Left ventricle myocardium inferior (tissue), 1 donor: ENCODE measurements at regions not wholly inside any gene's neighbourhood (a gene's known extent, or its start where the extent isn't known, plus 50 kb on each side); places are given as distances from the start of the nearest gene placed in this dataset.

Source experiments
- DNase-seq: peaks from one replicate; pipeline ENCODE4 v3.0.0-alpha.2; 2020
- H3K27ac ChIP-seq: fragments of 200-600 bp; replicated peaks from 2 replicates; pipeline ENCODE4 v1.8.0; 2021
- H3K27me3 ChIP-seq: fragments of 200-600 bp; 2 replicates; pipeline ENCODE4 v1.8.0; 2021; ENCODE audit warnings: low read depth
- H3K36me3 ChIP-seq: fragments of 200-600 bp; 2 replicates; pipeline ENCODE4 v1.8.0; 2021
- H3K4me1 ChIP-seq: fragments of 200-600 bp; 2 replicates; pipeline ENCODE4 v1.8.0; 2021
- H3K4me3 ChIP-seq: fragments of 200-600 bp; 2 replicates; pipeline ENCODE4 v1.8.0; 2021; ENCODE audit warnings: mild to moderate bottlenecking, moderate library complexity
- H3K9me3 ChIP-seq: fragments of 200-600 bp; replicated peaks from 2 replicates; pipeline ENCODE4 v1.8.0; 2021
- intact Hi-C: fragments of 100-400 bp; cut with micrococcal nuclease; formaldehyde crosslinking; loops from one replicate; pipeline ENCODE4 v1.11.0; 2022
- TF ChIP-seq, protein P1 (sequence below): fragments of 200-600 bp; IDR thresholded peaks from 2 replicates; pipeline ENCODE4 v1.8.0; 2021; ENCODE audit warnings: antibody characterized with exemption, mild to moderate bottlenecking, borderline replicate concordance
- donor health status: DM: no; HTN: yes; CAD: no; lungs with severe emphysema.

DNA sequence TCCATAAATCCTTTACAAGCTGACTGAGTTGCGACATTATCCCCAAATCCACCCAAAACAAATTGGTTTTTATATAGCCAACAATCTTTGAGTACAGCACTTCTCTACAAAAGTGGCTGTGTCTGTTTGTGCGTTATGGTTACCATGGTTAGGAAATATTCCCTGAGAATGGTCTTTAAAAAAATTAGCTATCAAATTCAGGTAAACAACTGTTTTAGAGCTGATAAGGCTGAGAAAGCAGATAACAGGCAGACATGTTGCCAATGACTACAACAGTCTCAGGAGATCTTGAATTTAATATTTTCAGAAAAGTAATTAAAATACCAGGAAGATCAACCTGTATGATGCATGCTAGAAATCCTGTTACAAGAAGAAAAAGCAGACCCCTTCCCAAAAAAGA, 248.0 kb downstream of the RASSF9 start:
- H3K27ac ChIP-seq: no peak overlapping the region
- no peak overlapping the region for H3K4me3 ChIP-seq
- H3K4me1 ChIP-seq: no peaks in the 10 kb centered on the region
- TF ChIP-seq, protein P1, sequence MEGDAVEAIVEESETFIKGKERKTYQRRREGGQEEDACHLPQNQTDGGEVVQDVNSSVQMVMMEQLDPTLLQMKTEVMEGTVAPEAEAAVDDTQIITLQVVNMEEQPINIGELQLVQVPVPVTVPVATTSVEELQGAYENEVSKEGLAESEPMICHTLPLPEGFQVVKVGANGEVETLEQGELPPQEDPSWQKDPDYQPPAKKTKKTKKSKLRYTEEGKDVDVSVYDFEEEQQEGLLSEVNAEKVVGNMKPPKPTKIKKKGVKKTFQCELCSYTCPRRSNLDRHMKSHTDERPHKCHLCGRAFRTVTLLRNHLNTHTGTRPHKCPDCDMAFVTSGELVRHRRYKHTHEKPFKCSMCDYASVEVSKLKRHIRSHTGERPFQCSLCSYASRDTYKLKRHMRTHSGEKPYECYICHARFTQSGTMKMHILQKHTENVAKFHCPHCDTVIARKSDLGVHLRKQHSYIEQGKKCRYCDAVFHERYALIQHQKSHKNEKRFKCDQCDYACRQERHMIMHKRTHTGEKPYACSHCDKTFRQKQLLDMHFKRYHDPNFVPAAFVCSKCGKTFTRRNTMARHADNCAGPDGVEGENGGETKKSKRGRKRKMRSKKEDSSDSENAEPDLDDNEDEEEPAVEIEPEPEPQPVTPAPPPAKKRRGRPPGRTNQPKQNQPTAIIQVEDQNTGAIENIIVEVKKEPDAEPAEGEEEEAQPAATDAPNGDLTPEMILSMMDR: no peak
- no peaks in the 10 kb centered on the region for H3K27me3 ChIP-seq
- intact Hi-C loops: no loop called here
- peaks cover 8% of the 10 kb centered on the region for H3K9me3 ChIP-seq
- DNase-seq: no peak
- no peaks in the 10 kb centered on the region for H3K36me3 ChIP-seq

DNA sequence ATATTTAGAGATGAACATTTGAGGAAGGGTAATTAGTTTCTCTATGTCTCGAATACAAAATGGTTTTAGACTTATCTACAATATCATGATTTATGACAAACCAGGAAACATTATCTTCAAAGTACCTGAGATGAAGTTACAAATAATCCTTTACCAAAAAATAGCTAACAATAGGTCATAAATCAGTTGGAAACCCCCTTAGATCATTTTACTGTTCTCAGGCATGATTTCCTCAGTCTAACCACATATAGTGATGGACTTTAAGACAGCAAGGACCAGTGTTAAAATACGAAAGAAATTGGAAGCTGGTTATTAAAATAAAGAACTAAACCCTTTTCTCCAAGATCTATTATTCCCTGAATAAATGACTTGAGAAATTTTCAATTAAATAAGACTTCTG, 235.4 kb downstream of the RASSF9 start:
- no peaks in the 10 kb centered on the region for H3K4me1 ChIP-seq
- no peak overlapping the region for H3K4me3 ChIP-seq
- TF ChIP-seq, protein P1: no peak
- H3K27me3 ChIP-seq: no peaks in the 10 kb centered on the region
- no peak overlapping the region for H3K27ac ChIP-seq
- H3K36me3 ChIP-seq: no peaks in the 10 kb centered on the region
- intact Hi-C loops: no loop called here
- peaks cover 7% of the 10 kb centered on the region for H3K9me3 ChIP-seq
- no peak for DNase-seq

DNA sequence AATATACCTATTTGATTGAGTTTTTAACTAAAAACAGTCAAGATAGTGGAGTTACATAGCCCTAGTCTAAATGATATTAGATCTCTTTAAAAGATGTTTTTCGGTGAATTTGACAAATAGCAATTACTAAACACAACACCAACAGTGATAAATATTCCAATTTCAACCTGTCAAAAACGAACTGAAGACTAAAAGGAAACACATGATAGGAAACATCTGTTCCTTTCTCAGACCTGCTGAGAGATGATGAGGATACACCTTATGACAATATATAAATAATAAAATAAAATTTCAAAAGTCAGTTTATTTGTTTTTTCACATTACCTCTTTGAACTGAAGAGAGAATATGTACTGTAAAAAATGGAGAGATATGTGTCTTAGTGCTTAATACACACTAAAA, 232.7 kb downstream of the RASSF9 start:
- intact Hi-C loops: no loop called here
- Histone ChIP-seq H3K4me3 (no peak overlapping the region), H3K27me3 (no peaks in the 10 kb centered on the region), H3K4me1 (no peaks in the 10 kb centered on the region), H3K27ac (no peak overlapping the region), H3K36me3 (no peaks in the 10 kb centered on the region), H3K9me3 (no peaks in the 10 kb centered on the region)
- TF ChIP-seq, protein P1: no peak
- no peak for DNase-seq

DNA sequence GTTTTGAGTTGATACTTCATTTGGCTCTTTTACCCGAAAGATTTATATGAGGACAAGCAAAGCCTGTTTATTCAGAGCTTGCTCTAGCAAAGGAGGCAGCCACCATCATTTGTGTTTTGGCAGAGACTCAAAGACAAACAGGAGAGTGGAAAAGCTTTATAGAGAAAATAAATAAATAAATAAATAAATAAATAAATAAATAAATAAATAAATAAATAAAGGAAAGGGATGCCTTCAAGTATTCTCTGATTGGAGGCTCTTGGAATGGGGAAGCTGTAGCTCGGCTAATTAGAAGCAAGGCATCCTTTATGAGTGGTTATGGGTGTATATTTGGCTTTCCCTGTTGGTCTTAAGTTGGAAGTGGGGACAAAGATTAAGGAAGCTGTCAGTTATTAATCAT, 229.8 kb downstream of the RASSF9 start:
- intact Hi-C loops: no loop called here
- no peak overlapping the region for H3K4me3 ChIP-seq
- TF ChIP-seq, protein P1: no peak
- H3K27me3 ChIP-seq: no peaks in the 10 kb centered on the region
- H3K9me3 ChIP-seq: no peaks in the 10 kb centered on the region
- no peak for DNase-seq
- H3K4me1 ChIP-seq: no peaks in the 10 kb centered on the region
- H3K36me3 ChIP-seq: no peaks in the 10 kb centered on the region
- no peak overlapping the region for H3K27ac ChIP-seq

DNA sequence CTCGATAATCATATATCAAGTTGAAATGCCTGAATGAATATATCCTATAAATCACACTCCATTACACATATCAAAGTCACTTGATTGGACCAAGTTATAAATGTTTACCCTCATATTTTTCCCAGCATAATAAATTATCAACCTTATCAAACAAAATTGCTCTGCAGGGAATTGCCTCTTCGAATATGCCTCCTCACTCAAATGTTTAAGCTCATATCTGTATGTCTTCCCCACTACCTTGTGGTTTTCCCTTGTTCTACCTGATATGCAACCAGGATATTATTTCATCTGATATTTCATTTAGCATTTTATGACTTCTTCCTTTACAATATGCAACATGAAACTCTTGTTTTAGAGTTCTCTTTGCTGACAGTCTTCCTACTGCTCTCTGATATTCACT, 226.4 kb downstream of the RASSF9 start:
- Histone ChIP-seq H3K4me1 (no peaks in the 10 kb centered on the region), H3K27me3 (no peaks in the 10 kb centered on the region), H3K27ac (no peak overlapping the region), H3K4me3 (no peak overlapping the region), H3K9me3 (peaks cover 9% of the 10 kb centered on the region), H3K36me3 (no peaks in the 10 kb centered on the region)
- TF ChIP-seq, protein P1: no peak
- intact Hi-C loops: no loop called here
- DNase-seq: no peak

DNA sequence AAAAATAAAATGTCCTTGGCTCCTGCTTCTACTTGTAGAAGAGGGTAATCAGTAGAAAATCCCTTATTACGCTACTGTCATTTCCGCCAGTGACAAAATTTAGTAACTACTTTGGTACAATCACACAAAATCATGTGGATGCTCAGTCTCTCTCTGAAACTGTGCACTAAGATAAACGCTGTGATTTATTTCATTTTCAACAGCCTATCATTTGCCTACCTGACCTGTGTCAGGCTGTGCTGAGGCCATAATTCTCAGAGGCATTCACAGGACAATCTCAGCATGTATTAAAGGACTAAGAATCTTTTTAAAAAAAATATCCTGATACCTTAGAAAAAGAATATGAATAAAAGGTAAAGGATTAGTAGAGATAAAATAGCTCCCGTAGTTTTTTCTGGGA, 226.0 kb downstream of the RASSF9 start:
- Histone ChIP-seq H3K4me3 (no peak overlapping the region), H3K36me3 (no peaks in the 10 kb centered on the region), H3K4me1 (no peaks in the 10 kb centered on the region), H3K9me3 (peaks cover 9% of the 10 kb centered on the region), H3K27me3 (no peaks in the 10 kb centered on the region), H3K27ac (no peak overlapping the region)
- TF ChIP-seq, protein P1: no peak
- DNase-seq: no peak
- intact Hi-C loops: no loop called here
